GM12873 (cell line): ENCODE measurements at regions not wholly inside any gene's neighbourhood (a gene's known extent, or its start where the extent isn't known, plus 50 kb on each side); places are given as distances from the start of the nearest gene placed in this dataset.

ENCODE experiments used
- CTCF ChIP-seq: IDR thresholded peaks from 2 replicates; pipeline ENCODE4 v1.5.1; 2012; ENCODE audit warnings: low read depth, mild to moderate bottlenecking, moderate library complexity, low read length, control low read depth; ENCODE audit not compliant: insufficient read depth; ENCODE audit errors: missing control alignments

GRCh38 chr18:41216341-41217003 lies 738.6 kb upstream of the PIK3C3 start:
- TF ChIP-seq CTCF: no peak

GRCh38 chr18:41207706-41208105 lies 747.3 kb upstream of the PIK3C3 start:
- TF ChIP-seq CTCF: no peak

- TF ChIP-seq CTCF: no peak
Observed at GRCh38 chr18:41206341-41206830, 748.6 kb upstream of the PIK3C3 start.

GRCh38 chr18:41199212-41199611 lies 755.8 kb upstream of the PIK3C3 start:
- no peak for TF ChIP-seq CTCF

GRCh38 chr18:41197967-41198366 lies 757.1 kb upstream of the PIK3C3 start:
- TF ChIP-seq CTCF: no peak

GRCh38 chr18:41170346-41170745 lies 784.7 kb upstream of the PIK3C3 start:
- no peak for TF ChIP-seq CTCF

- TF ChIP-seq CTCF: no peak
Observed at GRCh38 chr18:41165625-41166024, 789.4 kb upstream of the PIK3C3 start.
